Activated T-helper 9 cell treated with anti-CD3 and anti-CD28 coated beads, Interleukin-2, amount 50 U/mL, for 16 hours (primary cell): ENCODE measurements at regions not wholly inside any gene's neighbourhood (a gene's known extent, or its start where the extent isn't known, plus 50 kb on each side); places are given as distances from the start of the nearest gene placed in this dataset.

Source experiments
- DNase-seq: peaks from one replicate; pipeline ENCODE4 v3.0.0-alpha.2; 2020; ENCODE audit warnings: low read depth

- no peak for DNase-seq
Observed at GRCh38 chr17:71287071-71287823, 833.6 kb upstream of the SOX9 start.

GRCh38 chr17:71292006-71292405 lies 828.8 kb upstream of the SOX9 start:
- no peak for DNase-seq

GRCh38 chr17:71296005-71296404 lies 824.8 kb upstream of the SOX9 start:
- no peak for DNase-seq

GRCh38 chr17:71301063-71301462 lies 819.8 kb upstream of the SOX9 start:
- DNase-seq = no peak

GRCh38 chr17:71302721-71303549 lies 817.9 kb upstream of the SOX9 start:
- DNase-seq = no peak

GRCh38 chr17:71304498-71305158 lies 816.2 kb upstream of the SOX9 start:
- no peak for DNase-seq

GRCh38 chr17:71313866-71314265 lies 807.0 kb upstream of the SOX9 start:
- no peak for DNase-seq

GRCh38 chr17:71315568-71315967 lies 805.3 kb upstream of the SOX9 start:
- DNase-seq = no peak

GRCh38 chr17:71316176-71316897 lies 804.5 kb upstream of the SOX9 start:
- no peak for DNase-seq

GRCh38 chr17:71320009-71320796 lies 800.6 kb upstream of the SOX9 start:
- DNase-seq = no peak

GRCh38 chr17:71325117-71325516 lies 795.7 kb upstream of the SOX9 start:
- DNase-seq = no peak

GRCh38 chr17:71325886-71326285 lies 794.9 kb upstream of the SOX9 start:
- DNase-seq = no peak

GRCh38 chr17:71327376-71328059 lies 793.3 kb upstream of the SOX9 start:
- no peak for DNase-seq

- no peak for DNase-seq
Observed at GRCh38 chr17:71329310-71330098, 791.3 kb upstream of the SOX9 start.

- DNase-seq = no peak
Observed at GRCh38 chr17:71330099-71330375, 790.8 kb upstream of the SOX9 start.

GRCh38 chr17:71331754-71332325 lies 789.0 kb upstream of the SOX9 start:
- no peak for DNase-seq

GRCh38 chr17:71334048-71334751 lies 786.6 kb upstream of the SOX9 start:
- DNase-seq = no peak

GRCh38 chr17:71335212-71335611 lies 785.6 kb upstream of the SOX9 start:
- DNase-seq = no peak

- no peak for DNase-seq
Observed at GRCh38 chr17:71337938-71338337, 782.9 kb upstream of the SOX9 start.
